Suprapubic skin (tissue), 3 donors: ENCODE measurements at regions not wholly inside any gene's neighbourhood (a gene's known extent, or its start where the extent isn't known, plus 50 kb on each side); places are given as distances from the start of the nearest gene placed in this dataset.

Source experiments
- CTCF ChIP-seq, 2 donors: fragments of 200-600 bp in 1 of 2; fragments of 450-650 bp in 1 of 2; sonication (generic) in 1 of 2; IDR thresholded peaks; one replicate each; pipeline ENCODE4 v1.5.1; 2016 to 2019; ENCODE audit warnings: antibody characterized with exemption in 2 of 2, mild to moderate bottlenecking in 1 of 2, moderate library complexity in 1 of 2
- EP300 ChIP-seq: sonication (generic); formaldehyde crosslinking; IDR thresholded peaks from one replicate; pipeline ENCODE4 v1.6.1; 2017; ENCODE audit warnings: antibody characterized with exemption

- no peak for TF ChIP-seq EP300
- no peak for TF ChIP-seq CTCF (IDR thresholded peaks at IDR 0.05)
Observed at GRCh38 chr1:103187673-103188072, 79.4 kb upstream of the COL11A1 start.
